HG03342 (cell line): ENCODE measurements at regions not wholly inside any gene's neighbourhood (a gene's known extent, or its start where the extent isn't known, plus 50 kb on each side); places are given as distances from the start of the nearest gene placed in this dataset.
"Not testable (repeated sequence)": the region's sequence is repeated elsewhere in the genome, so short reads cannot be mapped to it uniquely, and the experiment has no call there.

Experiments
- ATAC-seq: cut with Tn5 transposase; IDR thresholded peaks from one replicate; pipeline ENCODE4 v1.9.1; 2021; ENCODE audit warnings: mild to moderate bottlenecking, moderate library complexity; ENCODE audit not compliant: unreplicated experiment

GRCh38 chr5:27832886-27833285, 794.5 kb upstream of the CDH9 start:
- no peak for ATAC-seq

- no peak for ATAC-seq
These were observed 792.2 kb upstream of the CDH9 start for GRCh38 chr5:27830546-27830945.

- ATAC-seq = no peak
These were observed 783.3 kb upstream of the CDH9 start for GRCh38 chr5:27821681-27822080.

GRCh38 chr5:27818888-27819287, 780.5 kb upstream of the CDH9 start:
- no peak for ATAC-seq

- no peak for ATAC-seq
These were observed 776.6 kb upstream of the CDH9 start for GRCh38 chr5:27814983-27815382.

GRCh38 chr5:27814286-27814685, 775.9 kb upstream of the CDH9 start:
- ATAC-seq = no peak

- ATAC-seq = no peak
These were observed 772.1 kb upstream of the CDH9 start for GRCh38 chr5:27810458-27810857.

GRCh38 chr5:27797220-27797619, 758.8 kb upstream of the CDH9 start:
- no peak for ATAC-seq

- no peak for ATAC-seq
These were observed 749.8 kb upstream of the CDH9 start for GRCh38 chr5:27788184-27788583.

GRCh38 chr5:27784317-27784716, 745.9 kb upstream of the CDH9 start:
- ATAC-seq = no peak

- ATAC-seq = no peak
These were observed 739.7 kb upstream of the CDH9 start for GRCh38 chr5:27778121-27778520.

- no peak for ATAC-seq
These were observed 735.2 kb upstream of the CDH9 start for GRCh38 chr5:27773636-27774035.

- ATAC-seq = no peak
These were observed 734.8 kb upstream of the CDH9 start for GRCh38 chr5:27773166-27773565.

GRCh38 chr5:27769748-27770402, 731.5 kb upstream of the CDH9 start:
- no peak for ATAC-seq

- ATAC-seq = no peak
These were observed 710.5 kb upstream of the CDH9 start for GRCh38 chr5:27748847-27749246.

- not testable (repeated sequence) for ATAC-seq
These were observed 705.1 kb upstream of the CDH9 start for GRCh38 chr5:27743383-27743979.

- ATAC-seq = no peak
These were observed 704.4 kb upstream of the CDH9 start for GRCh38 chr5:27742805-27743204.

- no peak for ATAC-seq
These were observed 696.5 kb upstream of the CDH9 start for GRCh38 chr5:27734838-27735237.

- ATAC-seq = no peak
These were observed 694.9 kb upstream of the CDH9 start for GRCh38 chr5:27733237-27733636.

- ATAC-seq = no peak
These were observed 688.9 kb upstream of the CDH9 start for GRCh38 chr5:27727254-27727653.

- ATAC-seq = no peak
These were observed 684.0 kb upstream of the CDH9 start for GRCh38 chr5:27722337-27722736.

- ATAC-seq = no peak
These were observed 670.1 kb upstream of the CDH9 start for GRCh38 chr5:27708534-27708933.

- ATAC-seq = no peak
These were observed 668.4 kb upstream of the CDH9 start for GRCh38 chr5:27706832-27707231.
